Skin epidermis (tissue), 12 donors: ENCODE measurements at regions not wholly inside any gene's neighbourhood (a gene's known extent, or its start where the extent isn't known, plus 50 kb on each side); places are given as distances from the start of the nearest gene placed in this dataset.

Source experiments
- H3K27ac ChIP-seq, 21 experiments: fragments of 200-600 bp; sonication (generic) in 11 of 21; one replicate each; pipeline ENCODE4 v1.5.0; 2020; ENCODE audit warnings: mild to moderate bottlenecking in 3 of 21, inconsistent platforms in 2 of 21, moderate library complexity in 2 of 21
- H3K4me3 ChIP-seq, 7 experiments: fragments of 200-600 bp; sonication (generic) in 2 of 7; one replicate each; pipeline ENCODE4 v1.5.0; 2020; ENCODE audit warnings: inconsistent platforms in 2 of 7, mild to moderate bottlenecking in 2 of 7, moderate library complexity in 1 of 7

- Histone ChIP-seq H3K27ac (no peak overlapping the region), H3K4me3 (no peak overlapping the region)
Observed at GRCh38 chr18:30404422-30404821, 638.1 kb downstream of the DSC3 start.

- Histone ChIP-seq H3K27ac (no peak overlapping the region), H3K4me3 (no peak overlapping the region)
Observed at GRCh38 chr18:30403278-30403677, 639.3 kb downstream of the DSC3 start.

DNA sequence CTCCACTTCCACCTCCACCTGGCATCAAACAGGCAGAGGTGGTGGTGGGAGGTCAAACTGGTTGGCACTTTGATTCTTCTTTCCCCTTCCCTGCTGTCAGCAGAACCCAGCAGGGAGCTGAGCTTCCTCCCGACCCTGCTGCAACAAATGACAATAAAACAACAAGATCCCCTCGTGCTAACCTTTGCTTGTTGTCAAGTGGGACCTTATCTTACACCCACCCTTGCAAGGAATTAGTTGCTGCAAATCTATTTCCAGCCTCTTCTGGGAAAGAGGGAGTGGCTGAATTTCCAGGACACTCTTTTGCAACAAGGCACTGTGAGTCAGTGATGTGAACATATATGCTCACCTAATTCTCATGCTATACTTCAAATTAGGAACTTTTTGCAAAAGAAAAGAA, 655.1 kb downstream of the DSC3 start:
- no peak overlapping the region for H3K4me3 ChIP-seq
- H3K27ac ChIP-seq = peak overlapping the region in 1 of 21 experiments; percentile 40

- Histone ChIP-seq H3K4me3 (no peak overlapping the region), H3K27ac (no peak overlapping the region)
Observed at GRCh38 chr18:30386624-30387023, 655.9 kb downstream of the DSC3 start.

DNA sequence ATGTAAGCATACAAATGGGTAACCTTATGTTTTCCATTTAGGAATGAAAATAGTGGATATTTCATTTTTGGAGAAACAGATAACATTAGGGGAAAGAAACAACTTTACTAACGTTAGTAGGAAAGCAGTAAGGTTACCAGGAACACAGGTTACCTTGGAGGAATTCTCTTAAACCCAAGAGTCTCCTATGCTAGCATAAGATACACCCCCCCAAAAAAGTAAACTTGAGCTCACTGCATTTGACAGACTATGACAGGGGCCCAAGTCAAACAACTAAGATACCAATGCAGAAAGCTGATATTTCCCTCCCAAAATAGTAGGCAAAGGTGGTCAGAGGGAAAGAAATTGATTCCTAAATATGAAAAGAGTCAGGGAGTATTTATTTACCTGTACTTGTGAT, 656.9 kb downstream of the DSC3 start:
- no peak overlapping the region for H3K27ac ChIP-seq
- H3K4me3 ChIP-seq = no peak overlapping the region

GRCh38 chr18:30381826-30382225, 660.7 kb downstream of the DSC3 start:
- H3K4me3 ChIP-seq = no peak overlapping the region
- H3K27ac ChIP-seq = no peak overlapping the region

GRCh38 chr18:30378097-30378496, 664.4 kb downstream of the DSC3 start:
- Histone ChIP-seq H3K4me3 (no peak overlapping the region), H3K27ac (no peak overlapping the region)

DNA sequence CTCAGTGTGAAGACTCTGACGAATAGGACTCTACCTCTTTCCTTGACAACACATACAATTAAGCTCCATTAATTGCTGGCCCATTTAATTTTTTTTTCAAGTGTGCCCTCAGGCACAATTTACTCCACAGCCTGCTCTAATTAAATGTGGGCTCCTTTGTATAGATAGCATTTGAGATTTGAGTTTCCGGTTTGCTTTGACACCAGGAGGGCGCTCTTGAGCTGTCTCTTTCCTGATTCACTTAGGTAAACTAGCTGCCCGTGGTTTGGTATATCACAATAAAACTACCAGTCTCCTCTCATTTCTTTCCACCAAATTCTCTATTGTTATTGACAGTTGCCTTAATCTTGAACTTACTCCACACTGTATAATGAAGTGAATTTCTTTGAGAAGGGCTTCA, 666.0 kb downstream of the DSC3 start:
- no peak overlapping the region for H3K4me3 ChIP-seq
- H3K27ac ChIP-seq = no peak overlapping the region

DNA sequence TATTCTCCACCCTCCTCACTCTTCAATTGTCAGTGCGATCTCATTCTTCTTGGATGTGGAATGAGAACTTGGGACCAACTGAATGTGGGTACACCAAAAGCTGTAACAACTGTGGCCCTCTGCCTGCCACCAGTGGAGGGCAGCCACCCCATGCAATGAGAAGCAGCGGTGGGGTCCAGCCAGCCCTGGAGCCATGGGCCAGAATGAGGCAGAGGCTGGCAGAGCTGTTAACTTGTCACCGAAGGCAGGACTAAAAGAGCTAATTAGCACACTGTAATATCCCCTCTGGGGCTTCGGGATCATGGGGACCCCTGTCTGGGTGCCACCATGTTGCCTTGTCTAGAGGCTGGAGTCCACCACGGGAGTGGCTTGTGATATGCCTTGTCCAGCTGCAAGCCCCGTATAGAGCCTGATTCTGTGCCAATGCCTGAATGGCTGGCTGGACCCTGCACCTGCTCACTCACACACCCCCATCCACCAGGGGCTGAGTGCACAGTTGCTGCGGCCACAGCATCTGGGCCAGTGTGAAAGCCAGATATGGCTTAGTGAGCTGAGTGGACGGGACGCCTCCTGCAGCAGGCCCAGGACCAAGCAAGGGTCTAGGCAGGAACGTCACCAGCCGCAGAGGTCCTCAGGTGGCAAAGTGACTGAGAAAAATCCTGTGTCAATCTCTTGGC, 680.5 kb downstream of the DSC3 start:
- Histone ChIP-seq H3K4me3 (no peak overlapping the region), H3K27ac (no peak overlapping the region)

DNA sequence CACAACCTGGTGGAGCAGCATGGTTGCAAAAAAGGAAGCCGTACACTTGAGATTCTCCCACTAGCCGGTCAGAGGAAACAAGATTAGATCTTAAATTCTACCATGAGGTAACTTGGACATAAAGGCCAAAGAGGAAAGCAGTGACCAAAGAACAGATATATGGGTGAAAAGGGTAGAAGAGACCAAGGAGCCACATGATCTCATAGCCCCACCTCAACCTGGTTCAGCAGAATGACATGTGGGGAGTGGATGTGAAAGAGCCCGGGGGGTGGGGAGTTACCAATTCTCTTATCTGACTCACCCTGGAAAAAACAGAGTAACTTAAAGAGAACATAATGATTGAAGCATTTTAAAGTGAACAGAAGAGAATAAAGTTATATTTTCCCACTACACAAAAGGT, 683.0 kb downstream of the DSC3 start:
- H3K4me3 ChIP-seq = no peak overlapping the region
- H3K27ac ChIP-seq = peak overlapping the region in 2 of 21 experiments; percentile 3 to 41

DNA sequence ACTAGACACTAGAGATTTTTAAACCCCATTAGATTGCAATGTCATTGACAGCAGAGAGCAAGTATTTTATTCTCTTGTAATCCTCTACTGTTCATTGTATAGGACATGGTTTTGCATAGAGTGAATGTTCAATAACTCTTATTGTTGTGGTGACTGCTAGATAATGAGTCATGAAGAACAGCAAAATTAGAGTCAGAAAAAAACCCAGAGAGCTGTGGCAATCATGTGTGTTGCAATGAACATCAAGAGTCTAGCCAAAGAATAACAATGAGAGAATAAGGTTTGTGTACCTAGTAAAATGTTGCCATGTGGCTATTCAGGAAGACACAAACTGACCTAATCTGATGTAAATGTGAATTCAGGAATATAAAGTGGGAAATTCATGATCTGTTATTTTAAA, 684.0 kb downstream of the DSC3 start:
- Histone ChIP-seq H3K27ac (no peak overlapping the region), H3K4me3 (no peak overlapping the region)

DNA sequence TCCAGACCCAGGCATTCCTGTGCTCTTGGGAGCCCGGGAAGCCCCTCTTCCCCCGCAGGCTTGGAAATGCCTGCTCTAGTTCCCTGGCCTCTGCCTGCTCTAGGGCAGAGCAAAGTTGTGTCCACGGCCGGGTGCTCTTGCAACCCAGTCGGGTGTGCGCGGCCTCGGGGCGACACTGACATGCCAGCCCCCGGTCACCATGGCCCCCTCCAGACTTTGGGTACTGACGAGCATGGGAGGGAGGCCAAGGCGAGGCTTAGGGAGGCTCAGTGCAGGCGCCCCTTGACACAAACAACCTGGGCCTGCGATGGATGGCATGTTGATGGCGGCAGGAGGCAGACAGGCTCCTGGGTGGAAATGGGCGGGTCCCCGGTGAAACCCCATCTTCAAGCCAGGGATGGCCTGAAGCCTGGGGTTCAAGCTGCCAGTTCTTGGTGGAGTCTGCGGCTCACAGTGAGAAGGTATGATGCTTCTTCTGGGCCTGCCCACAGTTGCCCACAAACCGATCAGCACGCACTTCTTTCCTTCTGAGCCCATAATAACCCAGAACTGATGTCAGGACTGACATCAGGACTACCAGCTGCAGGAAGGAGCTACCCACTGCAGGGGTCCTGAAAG, 689.9 kb downstream of the DSC3 start:
- Histone ChIP-seq H3K4me3 (no peak overlapping the region), H3K27ac (no peak overlapping the region)

DNA sequence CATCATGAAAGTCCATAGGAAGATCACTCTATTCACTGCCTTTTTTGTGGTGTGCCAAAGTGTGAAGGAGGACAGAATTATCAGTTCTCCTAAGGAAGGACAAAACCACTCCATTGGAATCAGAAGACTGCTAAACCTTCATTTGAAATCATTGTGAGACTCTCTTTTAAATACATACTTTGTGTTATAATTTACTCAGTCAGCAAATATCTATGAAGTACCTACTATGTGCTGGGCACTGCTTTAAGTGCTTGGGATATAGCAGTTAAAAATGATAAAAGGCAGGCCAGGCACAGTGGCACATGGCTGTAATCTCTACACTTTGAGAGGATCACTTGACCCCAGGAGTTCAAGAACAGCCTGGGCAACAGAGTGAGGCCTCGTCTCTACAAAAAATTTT, 692.3 kb downstream of the DSC3 start:
- H3K4me3 ChIP-seq = no peak overlapping the region
- H3K27ac ChIP-seq = no peak overlapping the region

GRCh38 chr18:30343090-30343489, 699.5 kb downstream of the DSC3 start:
- H3K27ac ChIP-seq = no peak overlapping the region
- H3K4me3 ChIP-seq = no peak overlapping the region

- H3K4me3 ChIP-seq = no peak overlapping the region
- H3K27ac ChIP-seq = no peak overlapping the region
Observed at GRCh38 chr18:30342675-30343074, 699.9 kb downstream of the DSC3 start.

DNA sequence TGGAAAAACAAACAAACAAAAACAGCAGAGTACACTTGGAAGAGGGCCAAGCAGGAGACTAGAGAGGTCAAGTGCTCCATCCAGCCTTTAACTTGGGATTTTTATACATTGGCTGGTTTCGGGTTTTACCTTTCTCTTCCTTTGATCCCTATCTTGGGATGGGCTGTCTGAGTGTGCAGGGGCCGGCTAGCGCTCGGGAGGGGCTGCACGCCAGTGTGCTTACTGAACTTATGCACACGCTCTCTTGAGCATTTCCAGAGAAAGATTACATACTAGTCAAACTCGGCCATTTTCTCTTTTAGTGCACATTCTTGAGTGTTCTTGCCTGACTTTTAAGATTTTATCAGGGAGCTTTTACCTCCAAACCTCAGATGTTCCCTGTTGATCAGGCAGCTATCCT, 707.8 kb downstream of the DSC3 start:
- H3K4me3 ChIP-seq = no peak overlapping the region
- H3K27ac ChIP-seq = no peak overlapping the region

DNA sequence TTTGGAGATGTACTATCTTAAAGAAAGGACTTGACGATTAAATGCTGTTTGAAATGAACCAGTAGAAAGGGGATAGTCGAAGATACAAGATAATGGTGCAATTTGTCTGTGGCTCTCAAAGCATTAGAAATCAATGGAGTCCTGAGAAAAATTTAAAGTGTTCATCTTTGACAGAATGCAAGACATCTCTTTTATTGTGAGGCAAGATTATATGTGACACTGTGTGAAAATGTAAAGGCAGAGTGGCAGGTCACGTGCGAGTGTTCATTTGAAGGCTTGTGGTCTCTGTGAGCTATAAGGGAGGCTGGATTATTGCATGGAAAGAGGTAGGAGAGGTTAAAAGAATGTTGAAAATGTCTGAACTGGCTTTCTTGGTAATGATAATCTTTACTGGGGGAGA, 709.2 kb downstream of the DSC3 start:
- Histone ChIP-seq H3K27ac (no peak overlapping the region), H3K4me3 (no peak overlapping the region)

- Histone ChIP-seq H3K4me3 (no peak overlapping the region), H3K27ac (no peak overlapping the region)
Observed at GRCh38 chr18:30328839-30329238, 713.7 kb downstream of the DSC3 start.

DNA sequence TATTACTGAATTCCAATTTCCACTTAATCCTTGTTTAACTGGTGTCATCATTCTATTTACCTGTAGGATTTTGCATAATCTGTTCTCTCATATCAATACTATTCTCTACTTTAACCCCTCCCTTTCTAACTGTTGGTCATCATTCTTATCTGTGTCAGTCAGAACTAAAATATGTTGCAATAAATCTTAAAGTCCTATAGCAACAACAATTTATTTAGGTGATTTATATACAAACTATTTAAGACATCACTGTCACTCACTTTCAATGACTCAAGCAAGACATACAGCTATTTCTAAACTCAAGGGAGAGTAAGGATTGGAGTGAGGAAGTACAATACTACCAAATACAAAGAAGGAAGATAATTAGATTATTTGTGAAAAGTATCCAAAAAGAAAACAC, 740.4 kb downstream of the DSC3 start:
- H3K27ac ChIP-seq = no peak overlapping the region
- no peak overlapping the region for H3K4me3 ChIP-seq

DNA sequence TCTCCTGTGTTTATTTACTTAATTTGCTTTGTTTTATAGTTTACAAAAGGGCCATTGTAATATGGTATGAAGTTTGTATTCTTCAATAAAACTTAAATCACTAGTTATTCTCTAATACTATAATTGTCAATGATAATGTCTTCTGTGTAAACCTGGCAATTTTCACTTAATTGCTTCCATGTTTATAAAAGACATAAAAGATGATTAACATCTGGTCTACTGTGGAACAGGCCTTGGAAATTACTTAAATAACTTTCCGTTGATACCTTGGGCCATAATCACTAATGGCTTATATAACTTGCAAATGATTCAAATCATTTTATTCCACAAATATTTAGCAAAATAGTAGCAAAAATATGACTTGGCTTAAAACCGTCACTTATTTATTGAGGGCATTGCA, 743.8 kb downstream of the DSC3 start:
- H3K4me3 ChIP-seq = no peak overlapping the region
- H3K27ac ChIP-seq = no peak overlapping the region

DNA sequence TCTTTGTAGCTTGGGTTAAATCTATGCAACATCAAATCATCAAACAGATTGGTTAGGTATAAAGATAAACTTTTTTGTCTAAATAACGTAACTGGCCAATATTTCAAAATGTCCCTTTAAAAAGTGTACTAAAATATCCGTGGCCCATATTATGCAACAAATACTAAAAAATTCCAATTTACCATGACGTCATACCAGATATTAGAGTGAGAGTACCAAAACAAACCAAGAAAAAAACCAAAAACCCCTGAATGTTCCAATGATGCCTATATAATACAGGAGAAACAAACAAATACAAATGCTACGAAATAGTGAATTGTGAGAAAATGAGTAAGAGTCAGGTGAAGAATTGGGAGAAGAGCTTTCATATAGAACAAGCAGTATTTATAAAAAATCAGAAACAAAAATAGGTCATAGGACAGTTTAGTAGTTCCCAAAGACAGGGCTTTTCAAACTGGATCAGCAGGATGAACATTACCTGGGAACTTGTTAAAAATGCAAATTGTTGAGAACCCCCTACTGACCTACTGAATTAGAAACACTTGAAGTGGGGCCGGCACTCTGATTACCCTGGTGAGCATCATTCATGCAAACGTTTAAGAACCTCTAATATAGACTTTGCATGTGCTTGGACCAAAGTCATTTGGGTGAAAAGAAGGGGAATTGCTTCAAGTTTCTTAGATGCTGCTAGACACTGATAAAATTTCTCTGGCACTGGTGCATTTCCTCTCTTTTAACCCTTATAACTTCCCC, 753.7 kb downstream of the DSC3 start:
- no peak overlapping the region for H3K27ac ChIP-seq

More for the DNA sequence above, 753.7 kb downstream of the DSC3 start:
- H3K4me3 ChIP-seq = no peak overlapping the region
